DND-41 (cell line): ENCODE measurements at regions not wholly inside any gene's neighbourhood (a gene's known extent, or its start where the extent isn't known, plus 50 kb on each side); places are given as distances from the start of the nearest gene placed in this dataset.

Source experiments
- ATAC-seq: fragments of 200-7000 bp; cut with Tn5 transposase; 3 replicates; pipeline ENCODE4 v1.9.1; 2021; ENCODE audit warnings: low read depth; ENCODE audit not compliant: insufficient read depth
- DNase-seq: peaks from one replicate; pipeline ENCODE4 v3.0.0-alpha.2; 2020
- H2AFZ ChIP-seq: 2 replicates; pipeline ENCODE4 v1.6.0; 2012; ENCODE audit warnings: low read depth, low read length
- H3K27ac ChIP-seq: 2 replicates; pipeline ENCODE4 v1.5.1; 2012; ENCODE audit warnings: low read length, inconsistent platforms
- H3K27me3 ChIP-seq: fragments of 200-600 bp; sonication (generic); 2 replicates; pipeline ENCODE4 v1.6.0; 2012; ENCODE audit warnings: low read length, mild to moderate bottlenecking, inconsistent platforms; ENCODE audit not compliant: insufficient read depth, poor library complexity
- H3K36me3 ChIP-seq: 2 replicates; pipeline ENCODE4 v1.5.1; 2012; ENCODE audit warnings: low read length, inconsistent platforms; ENCODE audit not compliant: insufficient read depth
- H3K4me1 ChIP-seq: 2 replicates; pipeline ENCODE4 v1.5.1; 2012; ENCODE audit warnings: mild to moderate bottlenecking, low read length; ENCODE audit not compliant: insufficient read depth
- H3K4me2 ChIP-seq: 2 replicates; pipeline ENCODE4 v1.6.0; 2012; ENCODE audit warnings: mild to moderate bottlenecking, moderate library complexity, low read length, inconsistent platforms; ENCODE audit not compliant: insufficient read depth
- H3K4me3 ChIP-seq, 2 experiments: fragments of 200-600 bp in 1 of 2; shearing (Covaris generic) in 1 of 2; 2 replicates each; pipeline ENCODE4 v1.5.1; 2012 to 2016; ENCODE audit warnings: inconsistent platforms in 2 of 2, low read length in 2 of 2, mild to moderate bottlenecking in 2 of 2, low read depth in 1 of 2, moderate library complexity in 1 of 2
- H3K79me2 ChIP-seq: 2 replicates; pipeline ENCODE4 v1.6.0; 2012; ENCODE audit warnings: low read length, inconsistent platforms; ENCODE audit not compliant: insufficient read depth
- H3K9ac ChIP-seq: 2 replicates; pipeline ENCODE4 v1.6.0; 2012; ENCODE audit warnings: low read depth, mild to moderate bottlenecking, inconsistent platforms, low read length, moderate library complexity
- H3K9me3 ChIP-seq: 2 replicates; pipeline ENCODE4 v1.5.1; 2012; ENCODE audit warnings: low read length, moderate library complexity, mild to moderate bottlenecking, inconsistent platforms; ENCODE audit not compliant: insufficient read depth, severe bottlenecking
- H4K20me1 ChIP-seq: 2 replicates; pipeline ENCODE4 v1.6.0; 2012; ENCODE audit warnings: low read length; ENCODE audit not compliant: insufficient read depth
- CTCF ChIP-seq: IDR thresholded peaks from 2 replicates; pipeline ENCODE4 v1.5.1; 2012; ENCODE audit warnings: borderline replicate concordance, low read length, moderate library complexity, mild to moderate bottlenecking; ENCODE audit not compliant: poor library complexity, severe bottlenecking; ENCODE audit errors: extremely low read depth
- EZH2 ChIP-seq: IDR thresholded peaks from 3 replicates; pipeline ENCODE4 v1.6.1; 2012; ENCODE audit warnings: borderline replicate concordance, low read depth, mild to moderate bottlenecking, moderate library complexity, low read length, inconsistent platforms; ENCODE audit not compliant: severe bottlenecking

GRCh38 chr18:38250971-38251370, 685.4 kb upstream of the CELF4 start:
- H3K4me2 ChIP-seq: no peak overlapping the region
- no peak for DNase-seq

GRCh38 chr18:38244480-38244879, 678.9 kb upstream of the CELF4 start:
- ATAC-seq: no peak
- TF ChIP-seq CTCF (no peak), EZH2 (no peak)
- Histone ChIP-seq H3K4me1 (no peaks in the 10 kb centered on the region), H2AFZ (no peak overlapping the region), H3K79me2 (no peaks in the 10 kb centered on the region), H3K27me3 (no peaks in the 10 kb centered on the region), H3K4me2 (no peak overlapping the region), H3K27ac (no peak overlapping the region), H3K4me3 (no peak overlapping the region), H3K9ac (no peak overlapping the region), H3K36me3 (no peaks in the 10 kb centered on the region), H4K20me1 (no peaks in the 10 kb centered on the region), H3K9me3 (no peaks in the 10 kb centered on the region)
- DNase-seq: no peak

More at GRCh38 chr18:38250971-38251370, 685.4 kb upstream of the CELF4 start:
- no peak for TF ChIP-seq EZH2
- TF ChIP-seq CTCF: no peak
- no peaks in the 10 kb centered on the region for H3K27me3 ChIP-seq
- H3K9me3 ChIP-seq: no peaks in the 10 kb centered on the region
- no peak overlapping the region for H3K27ac ChIP-seq
- H4K20me1 ChIP-seq: no peaks in the 10 kb centered on the region
- no peak overlapping the region for H2AFZ ChIP-seq
- H3K9ac ChIP-seq: no peak overlapping the region
- no peaks in the 10 kb centered on the region for H3K79me2 ChIP-seq
- no peak for ATAC-seq
- H3K4me1 ChIP-seq: no peaks in the 10 kb centered on the region
- no peaks in the 10 kb centered on the region for H3K36me3 ChIP-seq
- no peak overlapping the region for H3K4me3 ChIP-seq

- Histone ChIP-seq H2AFZ (no peak overlapping the region), H3K9me3 (no peaks in the 10 kb centered on the region), H3K4me2 (no peak overlapping the region), H3K27ac (no peak overlapping the region), H3K36me3 (no peaks in the 10 kb centered on the region), H3K9ac (no peak overlapping the region), H4K20me1 (no peaks in the 10 kb centered on the region), H3K4me3 (no peak overlapping the region), H3K4me1 (no peaks in the 10 kb centered on the region), H3K27me3 (no peaks in the 10 kb centered on the region), H3K79me2 (no peaks in the 10 kb centered on the region)
- ATAC-seq: no peak
- DNase-seq: no peak
- TF ChIP-seq EZH2 (no peak), CTCF (no peak)
Measured at GRCh38 chr18:38243291-38243690, 677.7 kb upstream of the CELF4 start.

- TF ChIP-seq EZH2 (no peak), CTCF (no peak)
- H3K27me3 ChIP-seq: no peaks in the 10 kb centered on the region
- no peak overlapping the region for H3K4me2 ChIP-seq
- H2AFZ ChIP-seq: no peak overlapping the region
- no peaks in the 10 kb centered on the region for H3K36me3 ChIP-seq
- no peaks in the 10 kb centered on the region for H3K79me2 ChIP-seq
- DNase-seq (no peak), ATAC-seq (no peak)
- H3K9ac ChIP-seq: no peak overlapping the region
- no peaks in the 10 kb centered on the region for H3K4me1 ChIP-seq
- no peaks in the 10 kb centered on the region for H4K20me1 ChIP-seq
- H3K9me3 ChIP-seq: no peaks in the 10 kb centered on the region
- no peak overlapping the region for H3K27ac ChIP-seq
- no peak overlapping the region for H3K4me3 ChIP-seq
Measured at GRCh38 chr18:38241736-38242135, 676.1 kb upstream of the CELF4 start.
